ENCODE measurements at regions not wholly inside any gene's neighbourhood (a gene's known extent, or its start where the extent isn't known, plus 50 kb on each side); places are given as distances from the start of the nearest gene placed in this dataset.

DNA sequence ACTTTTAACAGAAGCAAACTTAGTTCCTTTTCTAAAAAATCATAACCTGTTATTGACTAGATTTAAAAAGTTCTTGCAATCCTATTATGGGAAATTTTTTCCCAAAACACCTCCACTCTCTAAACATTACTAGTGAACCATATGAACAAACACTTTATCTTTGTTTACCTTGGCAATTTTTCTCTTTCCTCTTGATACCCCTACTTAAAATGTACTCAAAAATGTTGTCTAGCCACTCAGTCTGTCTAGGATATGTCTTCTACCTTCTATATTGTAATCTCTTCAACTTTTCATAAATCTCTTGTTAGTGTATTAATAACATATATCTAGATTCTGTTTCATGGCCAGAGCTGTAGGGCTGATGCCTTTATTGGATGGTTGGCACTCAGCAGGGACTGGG is 630.0 kb upstream of the GRM3 start:
- TF ChIP-seq, protein P1, sequence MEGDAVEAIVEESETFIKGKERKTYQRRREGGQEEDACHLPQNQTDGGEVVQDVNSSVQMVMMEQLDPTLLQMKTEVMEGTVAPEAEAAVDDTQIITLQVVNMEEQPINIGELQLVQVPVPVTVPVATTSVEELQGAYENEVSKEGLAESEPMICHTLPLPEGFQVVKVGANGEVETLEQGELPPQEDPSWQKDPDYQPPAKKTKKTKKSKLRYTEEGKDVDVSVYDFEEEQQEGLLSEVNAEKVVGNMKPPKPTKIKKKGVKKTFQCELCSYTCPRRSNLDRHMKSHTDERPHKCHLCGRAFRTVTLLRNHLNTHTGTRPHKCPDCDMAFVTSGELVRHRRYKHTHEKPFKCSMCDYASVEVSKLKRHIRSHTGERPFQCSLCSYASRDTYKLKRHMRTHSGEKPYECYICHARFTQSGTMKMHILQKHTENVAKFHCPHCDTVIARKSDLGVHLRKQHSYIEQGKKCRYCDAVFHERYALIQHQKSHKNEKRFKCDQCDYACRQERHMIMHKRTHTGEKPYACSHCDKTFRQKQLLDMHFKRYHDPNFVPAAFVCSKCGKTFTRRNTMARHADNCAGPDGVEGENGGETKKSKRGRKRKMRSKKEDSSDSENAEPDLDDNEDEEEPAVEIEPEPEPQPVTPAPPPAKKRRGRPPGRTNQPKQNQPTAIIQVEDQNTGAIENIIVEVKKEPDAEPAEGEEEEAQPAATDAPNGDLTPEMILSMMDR (optimal IDR thresholded peaks at IDR 0.05 in 1 of 3, IDR thresholded peaks at IDR 0.05 in 1 of 3, conservative IDR thresholded peaks at IDR 0.05 in 1 of 3; ENCODE audit: extremely low read depth in 1 of 3, insufficient read depth in 2 of 3, low read length in 3 of 3), result no peak
- no peak for TF ChIP-seq EZH2 (IDR thresholded peaks at IDR 0.05; ENCODE audit: low read length)

Data from keratinocyte (primary cell).